Neural cell (in vitro differentiated cells): ENCODE measurements at regions not wholly inside any gene's neighbourhood (a gene's known extent, or its start where the extent isn't known, plus 50 kb on each side); places are given as distances from the start of the nearest gene placed in this dataset.

Experiments
- H2AFZ ChIP-seq: fragments of 200-600, 300-800 bp; sonication (generic), shearing (Covaris generic); 2 replicates; pipeline ENCODE4 v1.6.0; 2014; ENCODE audit warnings: low read depth, mild to moderate bottlenecking, antibody characterized with exemption, low read length, moderate library complexity
- H3F3A ChIP-seq: fragments of 200-600 bp; shearing (Covaris generic); 2 replicates; pipeline ENCODE4 v1.6.1; 2016; ENCODE audit warnings: mild to moderate bottlenecking, moderate library complexity, mixed read lengths, antibody characterized with exemption, low read length; ENCODE audit not compliant: insufficient read depth, poor library complexity, severe bottlenecking
- H3K27ac ChIP-seq: fragments of 200-600, 300-800 bp; sonication (generic), shearing (Covaris generic); 2 replicates; pipeline ENCODE4 v1.5.1; 2014; ENCODE audit warnings: mild to moderate bottlenecking, low read length, moderate library complexity
- H3K27me3 ChIP-seq: fragments of 300-800, 200-600 bp; sonication (generic), shearing (Covaris generic); 2 replicates; pipeline ENCODE4 v1.6.0; 2014; ENCODE audit warnings: mild to moderate bottlenecking, low read depth, low read length, moderate library complexity; ENCODE audit not compliant: insufficient read depth
- H3K36me3 ChIP-seq: fragments of 300-800, 200-600 bp; sonication (generic), shearing (Covaris generic); 2 replicates; pipeline ENCODE4 v1.5.1; 2014; ENCODE audit warnings: mild to moderate bottlenecking, antibody characterized with exemption, low read length, moderate library complexity; ENCODE audit not compliant: insufficient read depth
- H3K4me2 ChIP-seq: fragments of 300-800, 200-600 bp; sonication (generic), shearing (Covaris generic); 2 replicates; pipeline ENCODE4 v1.6.0; 2014; ENCODE audit warnings: mild to moderate bottlenecking, low read length
- H3K4me3 ChIP-seq: fragments of 300-800, 200-600 bp; sonication (generic), shearing (Covaris generic); 2 replicates; pipeline ENCODE4 v1.5.1; 2014; ENCODE audit warnings: mild to moderate bottlenecking, low read length, moderate library complexity
- H3K79me2 ChIP-seq: fragments of 200-600 bp; shearing (Covaris generic); replicated peaks from 2 replicates; pipeline ENCODE4 v1.6.0; 2014; ENCODE audit warnings: mild to moderate bottlenecking, low read length, moderate library complexity; ENCODE audit not compliant: insufficient read depth
- H3K9ac ChIP-seq: fragments of 300-800, 200-600 bp; sonication (generic), shearing (Covaris generic); 2 replicates; pipeline ENCODE4 v1.6.1; 2016; ENCODE audit warnings: mild to moderate bottlenecking, low read length, mixed read lengths
- H3K9me2 ChIP-seq: fragments of 200-600 bp; shearing (Covaris generic); 2 replicates; pipeline ENCODE4 v1.6.1; 2016; ENCODE audit warnings: mild to moderate bottlenecking, low read length, mixed read lengths; ENCODE audit not compliant: insufficient read depth
- H3K9me3 ChIP-seq: fragments of 200-600, 300-800 bp; sonication (generic), shearing (Covaris generic); 2 replicates; pipeline ENCODE4 v1.6.1; 2016; ENCODE audit warnings: mild to moderate bottlenecking, mixed run types, low read length, moderate library complexity, mixed read lengths
- H4K20me1 ChIP-seq: fragments of 200-600 bp; shearing (Covaris generic); 2 replicates; pipeline ENCODE4 v1.6.1; 2016; ENCODE audit warnings: mild to moderate bottlenecking, mixed run types; ENCODE audit not compliant: insufficient read depth
- EP300 ChIP-seq: fragments of 450-650 bp; conservative IDR thresholded peaks from 2 replicates; pipeline ENCODE4 v1.6.1; 2014; ENCODE audit warnings: antibody characterized with exemption, mild to moderate bottlenecking, moderate library complexity; ENCODE audit not compliant: poor library complexity, severe bottlenecking
- MXI1 ChIP-seq: fragments of 450-650 bp; conservative IDR thresholded peaks from 2 replicates; pipeline ENCODE4 v1.6.1; 2014; ENCODE audit warnings: antibody characterized with exemption, mild to moderate bottlenecking; ENCODE audit not compliant: poor library complexity, severe bottlenecking
- POLR2AphosphoS5 ChIP-seq: IDR thresholded peaks from 2 replicates; pipeline ENCODE4 v1.6.1; 2012
- RAD21 ChIP-seq: fragments of 450-650 bp; conservative IDR thresholded peaks from 2 replicates; pipeline ENCODE4 v1.6.1; 2014; ENCODE audit warnings: antibody characterized with exemption, mild to moderate bottlenecking, moderate library complexity
- SMC3 ChIP-seq: fragments of 450-650 bp; conservative IDR thresholded peaks from 2 replicates; pipeline ENCODE4 v1.6.1; 2014; ENCODE audit warnings: antibody characterized with exemption, mild to moderate bottlenecking, moderate library complexity; ENCODE audit not compliant: poor library complexity
- TF ChIP-seq, protein P1 (sequence below): fragments of 450-650 bp; IDR thresholded peaks from 2 replicates; pipeline ENCODE4 v1.5.1; 2014; ENCODE audit warnings: antibody characterized with exemption, mild to moderate bottlenecking, moderate library complexity; ENCODE audit not compliant: poor library complexity, severe bottlenecking
- TF ChIP-seq, protein P2 (sequence below): IDR thresholded peaks from 2 replicates; pipeline ENCODE4 v1.6.1; 2012; ENCODE audit warnings: borderline replicate concordance

DNA sequence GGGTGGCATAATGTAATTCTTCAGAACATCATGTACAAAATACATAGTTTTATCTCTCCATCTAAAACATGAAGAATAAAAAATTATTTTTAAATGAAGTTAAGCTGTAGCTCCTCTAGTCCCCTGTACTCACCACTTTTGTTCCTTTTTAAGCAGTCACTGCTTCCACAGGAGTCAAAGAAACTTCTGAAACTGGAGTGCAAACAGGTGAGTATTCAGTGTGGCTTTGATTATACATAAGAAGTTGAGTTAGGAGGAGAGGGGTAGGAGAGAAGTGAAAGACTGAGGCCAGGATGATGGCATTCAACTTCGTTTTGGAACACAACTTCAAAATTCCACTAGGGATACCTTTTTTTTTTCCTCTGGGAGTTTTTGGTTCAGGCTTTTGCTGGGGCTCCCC, 131.4 kb upstream of the CNTN1 start:
- no peaks in the 10 kb centered on the region for H3K27me3 ChIP-seq
- H3K9me2 ChIP-seq: no peaks in the 10 kb centered on the region
- no peaks in the 10 kb centered on the region for H4K20me1 ChIP-seq
- TF ChIP-seq EP300 (no peak), POLR2AphosphoS5 (no peak), SMC3 (no peak), RAD21 (no peak)
- TF ChIP-seq, protein P1, sequence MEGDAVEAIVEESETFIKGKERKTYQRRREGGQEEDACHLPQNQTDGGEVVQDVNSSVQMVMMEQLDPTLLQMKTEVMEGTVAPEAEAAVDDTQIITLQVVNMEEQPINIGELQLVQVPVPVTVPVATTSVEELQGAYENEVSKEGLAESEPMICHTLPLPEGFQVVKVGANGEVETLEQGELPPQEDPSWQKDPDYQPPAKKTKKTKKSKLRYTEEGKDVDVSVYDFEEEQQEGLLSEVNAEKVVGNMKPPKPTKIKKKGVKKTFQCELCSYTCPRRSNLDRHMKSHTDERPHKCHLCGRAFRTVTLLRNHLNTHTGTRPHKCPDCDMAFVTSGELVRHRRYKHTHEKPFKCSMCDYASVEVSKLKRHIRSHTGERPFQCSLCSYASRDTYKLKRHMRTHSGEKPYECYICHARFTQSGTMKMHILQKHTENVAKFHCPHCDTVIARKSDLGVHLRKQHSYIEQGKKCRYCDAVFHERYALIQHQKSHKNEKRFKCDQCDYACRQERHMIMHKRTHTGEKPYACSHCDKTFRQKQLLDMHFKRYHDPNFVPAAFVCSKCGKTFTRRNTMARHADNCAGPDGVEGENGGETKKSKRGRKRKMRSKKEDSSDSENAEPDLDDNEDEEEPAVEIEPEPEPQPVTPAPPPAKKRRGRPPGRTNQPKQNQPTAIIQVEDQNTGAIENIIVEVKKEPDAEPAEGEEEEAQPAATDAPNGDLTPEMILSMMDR: no peak
- TF ChIP-seq, protein P2, sequence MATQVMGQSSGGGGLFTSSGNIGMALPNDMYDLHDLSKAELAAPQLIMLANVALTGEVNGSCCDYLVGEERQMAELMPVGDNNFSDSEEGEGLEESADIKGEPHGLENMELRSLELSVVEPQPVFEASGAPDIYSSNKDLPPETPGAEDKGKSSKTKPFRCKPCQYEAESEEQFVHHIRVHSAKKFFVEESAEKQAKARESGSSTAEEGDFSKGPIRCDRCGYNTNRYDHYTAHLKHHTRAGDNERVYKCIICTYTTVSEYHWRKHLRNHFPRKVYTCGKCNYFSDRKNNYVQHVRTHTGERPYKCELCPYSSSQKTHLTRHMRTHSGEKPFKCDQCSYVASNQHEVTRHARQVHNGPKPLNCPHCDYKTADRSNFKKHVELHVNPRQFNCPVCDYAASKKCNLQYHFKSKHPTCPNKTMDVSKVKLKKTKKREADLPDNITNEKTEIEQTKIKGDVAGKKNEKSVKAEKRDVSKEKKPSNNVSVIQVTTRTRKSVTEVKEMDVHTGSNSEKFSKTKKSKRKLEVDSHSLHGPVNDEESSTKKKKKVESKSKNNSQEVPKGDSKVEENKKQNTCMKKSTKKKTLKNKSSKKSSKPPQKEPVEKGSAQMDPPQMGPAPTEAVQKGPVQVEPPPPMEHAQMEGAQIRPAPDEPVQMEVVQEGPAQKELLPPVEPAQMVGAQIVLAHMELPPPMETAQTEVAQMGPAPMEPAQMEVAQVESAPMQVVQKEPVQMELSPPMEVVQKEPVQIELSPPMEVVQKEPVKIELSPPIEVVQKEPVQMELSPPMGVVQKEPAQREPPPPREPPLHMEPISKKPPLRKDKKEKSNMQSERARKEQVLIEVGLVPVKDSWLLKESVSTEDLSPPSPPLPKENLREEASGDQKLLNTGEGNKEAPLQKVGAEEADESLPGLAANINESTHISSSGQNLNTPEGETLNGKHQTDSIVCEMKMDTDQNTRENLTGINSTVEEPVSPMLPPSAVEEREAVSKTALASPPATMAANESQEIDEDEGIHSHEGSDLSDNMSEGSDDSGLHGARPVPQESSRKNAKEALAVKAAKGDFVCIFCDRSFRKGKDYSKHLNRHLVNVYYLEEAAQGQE: no peak
- H3K4me2 ChIP-seq: no peak overlapping the region
- H3K27ac ChIP-seq: no peak overlapping the region
- H3K36me3 ChIP-seq: no peaks in the 10 kb centered on the region
- H3K79me2 ChIP-seq: no peaks in the 10 kb centered on the region
- H3F3A ChIP-seq: no peaks in the 10 kb centered on the region
- H2AFZ ChIP-seq: no peak overlapping the region
- no peak overlapping the region for H3K4me3 ChIP-seq
- no peaks in the 10 kb centered on the region for H3K9me3 ChIP-seq
- H3K9ac ChIP-seq: no peak overlapping the region

DNA sequence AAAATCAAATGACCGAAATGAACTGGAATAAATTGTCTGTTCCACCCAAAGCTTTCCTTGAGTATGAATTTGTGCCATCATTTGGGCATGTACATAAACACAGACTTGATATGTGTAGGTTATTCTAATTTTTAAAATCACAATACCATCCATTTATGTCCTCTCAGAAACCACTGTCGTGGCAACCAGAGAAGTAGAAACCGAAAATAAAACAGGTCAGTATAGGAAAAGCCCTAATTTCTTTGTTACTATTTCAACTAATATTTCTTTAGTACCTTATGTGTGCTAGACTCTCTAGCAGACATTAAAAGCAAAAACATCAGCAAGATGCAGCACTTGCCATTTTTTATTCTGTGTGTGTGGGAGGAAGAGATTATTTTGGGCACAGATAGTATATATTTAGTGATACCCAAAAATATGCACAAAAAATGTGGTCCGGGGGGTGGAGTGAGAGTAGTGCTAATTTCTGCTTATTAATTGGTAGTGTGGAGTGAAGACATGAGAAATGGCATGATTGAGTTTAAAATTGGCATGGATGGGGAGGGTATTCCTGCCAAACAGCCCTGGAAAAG, 130.8 kb upstream of the CNTN1 start:
- Histone ChIP-seq H3K9ac (no peak overlapping the region), H3K9me2 (no peaks in the 10 kb centered on the region), H3K79me2 (no peaks in the 10 kb centered on the region), H3F3A (no peaks in the 10 kb centered on the region), H3K27me3 (no peaks in the 10 kb centered on the region), H4K20me1 (no peaks in the 10 kb centered on the region), H3K27ac (no peak overlapping the region), H3K4me3 (no peak overlapping the region), H3K36me3 (no peaks in the 10 kb centered on the region), H3K4me2 (no peak overlapping the region), H2AFZ (no peak overlapping the region), H3K9me3 (no peaks in the 10 kb centered on the region)
- TF ChIP-seq, protein P2: no peak
- TF ChIP-seq RAD21: no peak
- TF ChIP-seq EP300: no peak
- TF ChIP-seq MXI1: no peak
